Hematopoietic multipotent progenitor cell treated with erythropoietin and hydrocortisone succinate and interleukin-3 and kit ligand, for 8 days (in vitro differentiated cells): ENCODE measurements at regions not wholly inside any gene's neighbourhood (a gene's known extent, or its start where the extent isn't known, plus 50 kb on each side); places are given as distances from the start of the nearest gene placed in this dataset.

Experiments
- DNase-seq: peaks from one replicate; pipeline ENCODE4 v3.0.0-alpha.2; 2015

DNA sequence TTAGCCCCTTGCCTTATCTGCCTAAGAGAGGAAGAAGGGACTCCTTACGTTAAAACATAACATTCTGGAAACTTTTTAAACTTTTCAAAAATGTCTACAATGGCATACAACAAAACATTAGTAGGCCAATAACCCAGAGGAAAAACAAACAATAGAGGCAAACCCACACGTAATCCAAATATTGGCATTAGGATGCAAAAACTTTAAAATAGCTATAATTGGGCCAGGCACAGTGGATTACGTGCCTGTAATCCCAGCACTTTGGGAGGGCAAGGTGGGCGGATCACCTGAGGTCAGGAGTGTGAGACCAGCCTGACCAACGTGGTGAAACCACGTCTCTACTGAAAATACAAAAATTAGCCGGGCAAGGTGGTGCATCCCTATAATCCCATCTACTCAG lies 134.9 kb downstream of the AQP9 start:
- no peak for DNase-seq

GRCh38 chr15:58274885-58275284 lies 136.7 kb downstream of the AQP9 start:
- no peak for DNase-seq

- DNase-seq = no peak
These were observed 137.6 kb downstream of the AQP9 start for GRCh38 chr15:58275785-58276184.

DNA sequence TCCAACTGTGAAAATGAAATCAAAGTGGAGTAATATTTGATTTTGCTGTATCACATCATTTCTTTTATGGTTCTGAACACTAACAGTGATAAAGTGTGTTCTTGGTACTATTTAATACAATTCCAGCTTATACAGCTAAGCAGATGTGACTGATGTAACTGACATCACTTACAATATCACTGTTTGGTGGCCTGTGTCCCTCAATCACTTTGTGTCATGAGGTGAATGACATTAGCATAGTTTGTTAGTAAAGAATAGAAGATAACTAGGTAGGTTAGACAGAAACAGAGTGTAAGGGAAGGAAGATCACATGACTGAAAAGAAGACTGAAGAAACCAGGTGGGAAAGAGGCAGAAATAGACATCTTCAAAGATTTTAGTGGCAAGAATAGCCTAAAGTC lies 138.7 kb downstream of the AQP9 start:
- DNase-seq = no peak

DNA sequence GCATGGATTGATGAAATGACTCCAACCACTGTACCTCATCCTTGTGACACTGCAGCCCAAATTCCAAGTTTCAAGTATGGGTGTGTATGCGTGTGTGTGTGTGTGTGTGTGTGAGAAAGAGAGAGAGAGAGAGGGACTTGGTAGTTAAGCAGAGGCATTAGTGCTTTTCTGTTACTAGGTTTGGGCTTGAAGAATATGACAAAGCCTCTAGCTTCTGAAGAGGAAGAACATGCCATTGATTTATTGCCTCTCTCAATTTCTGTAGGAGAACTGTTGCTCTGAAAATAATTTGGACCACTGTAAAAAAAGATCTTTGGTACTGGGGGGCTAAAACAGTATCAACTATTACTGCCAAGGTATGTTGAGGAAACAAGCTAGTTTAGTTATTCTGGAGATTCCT lies 139.2 kb downstream of the AQP9 start:
- no peak for DNase-seq

DNA sequence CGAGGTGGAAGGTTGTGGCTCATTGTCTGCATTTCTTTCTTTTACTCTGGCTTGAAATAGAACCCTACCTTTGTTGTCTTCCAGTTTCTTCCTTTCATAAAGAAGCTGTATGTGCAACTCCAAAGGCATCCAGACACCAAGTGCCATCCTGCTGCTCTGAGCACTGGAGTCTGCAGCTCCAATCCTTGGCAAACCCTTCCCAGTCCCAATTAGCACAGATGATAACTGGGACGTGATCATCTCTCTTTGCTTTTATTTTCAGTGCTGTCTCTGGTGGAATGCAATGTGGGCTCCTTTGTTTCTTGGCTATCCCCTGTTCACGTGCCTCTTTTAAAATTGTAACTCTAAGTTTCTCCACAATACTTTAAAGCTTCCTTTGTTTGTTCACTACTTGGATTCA lies 140.9 kb downstream of the AQP9 start:
- no peak for DNase-seq

GRCh38 chr15:58279654-58280053 lies 141.5 kb downstream of the AQP9 start:
- DNase-seq = no peak

DNA sequence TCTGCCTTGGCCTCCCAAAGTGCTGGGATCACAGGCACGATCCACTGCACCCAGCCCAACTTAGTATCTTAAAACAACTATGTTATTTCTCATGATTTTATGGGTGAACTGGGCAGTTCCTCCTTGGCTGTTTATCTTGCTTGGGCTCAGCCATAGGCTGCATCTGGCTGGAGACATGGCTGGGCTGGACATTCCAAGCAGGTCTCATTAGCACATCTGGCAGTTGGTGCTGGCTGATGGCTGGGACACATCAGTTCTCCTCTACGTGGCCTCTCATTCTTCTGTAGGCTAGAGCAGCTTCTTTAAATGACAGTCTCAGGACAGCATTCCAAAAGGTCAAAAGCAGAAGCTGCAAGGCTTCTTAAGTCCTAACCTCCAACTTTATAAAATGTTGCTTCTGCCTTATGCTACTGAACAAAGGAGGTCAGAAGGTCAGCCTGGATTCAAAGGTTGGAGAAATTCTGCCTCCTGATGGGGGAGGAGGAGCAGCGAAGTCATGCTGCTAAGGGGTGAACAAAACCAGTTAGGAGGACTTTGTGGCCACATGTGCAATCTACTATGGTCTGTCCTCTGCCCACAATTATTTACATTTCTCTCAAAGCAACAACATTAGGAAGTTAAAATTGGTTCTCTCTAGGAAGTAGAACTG lies 144.0 kb downstream of the AQP9 start:
- no peak for DNase-seq

GRCh38 chr15:58283302-58283701 lies 145.1 kb downstream of the AQP9 start:
- DNase-seq = no peak

DNA sequence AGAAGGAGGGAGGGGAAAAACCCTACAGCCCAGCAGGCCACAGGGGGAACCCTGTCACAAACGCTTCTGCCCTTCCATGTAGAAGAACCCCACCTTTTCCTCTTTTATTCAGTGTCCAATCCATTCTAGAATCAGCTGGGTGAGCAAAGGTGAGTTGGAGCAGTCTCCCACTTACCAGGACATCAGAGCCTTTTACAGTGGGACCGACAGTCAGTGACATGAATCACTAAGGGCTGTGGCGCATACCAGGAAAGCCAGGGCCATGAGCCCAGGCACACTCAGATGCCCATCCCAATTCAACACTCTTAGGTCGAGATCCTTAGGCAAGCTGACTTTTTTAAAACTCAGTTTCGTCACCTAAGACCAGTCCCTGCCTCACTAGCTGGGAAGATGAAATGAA lies 146.1 kb downstream of the AQP9 start:
- no peak for DNase-seq

GRCh38 chr15:58285212-58285920 lies 146.4 kb upstream of the LIPC start:
- DNase-seq = no peak

- DNase-seq = no peak
These were observed 145.9 kb upstream of the LIPC start for GRCh38 chr15:58285921-58286278.

- no peak for DNase-seq
These were observed 145.3 kb upstream of the LIPC start for GRCh38 chr15:58286523-58286922.

GRCh38 chr15:58287891-58288290 lies 143.9 kb upstream of the LIPC start:
- DNase-seq = no peak

- no peak for DNase-seq
These were observed 143.2 kb upstream of the LIPC start for GRCh38 chr15:58288592-58288991.

DNA sequence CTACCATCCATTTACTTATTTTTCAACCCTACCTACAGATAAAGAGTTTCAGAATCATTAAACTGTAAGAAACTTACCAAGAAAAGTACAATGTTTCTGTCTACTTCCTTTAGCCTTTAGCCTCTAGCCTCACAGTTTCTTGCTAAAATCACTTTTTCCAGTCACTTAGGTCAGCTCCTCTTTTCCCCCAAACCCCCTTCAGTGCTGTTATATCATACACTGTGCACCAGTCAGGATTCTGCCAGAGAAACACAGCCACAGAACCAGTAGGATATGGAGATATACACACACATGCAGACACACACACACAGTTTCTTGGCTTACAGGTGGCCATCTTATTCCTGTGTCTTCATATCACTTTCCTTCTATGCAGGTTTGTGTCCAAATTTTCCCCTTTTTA lies 139.9 kb upstream of the LIPC start:
- DNase-seq = no peak

DNA sequence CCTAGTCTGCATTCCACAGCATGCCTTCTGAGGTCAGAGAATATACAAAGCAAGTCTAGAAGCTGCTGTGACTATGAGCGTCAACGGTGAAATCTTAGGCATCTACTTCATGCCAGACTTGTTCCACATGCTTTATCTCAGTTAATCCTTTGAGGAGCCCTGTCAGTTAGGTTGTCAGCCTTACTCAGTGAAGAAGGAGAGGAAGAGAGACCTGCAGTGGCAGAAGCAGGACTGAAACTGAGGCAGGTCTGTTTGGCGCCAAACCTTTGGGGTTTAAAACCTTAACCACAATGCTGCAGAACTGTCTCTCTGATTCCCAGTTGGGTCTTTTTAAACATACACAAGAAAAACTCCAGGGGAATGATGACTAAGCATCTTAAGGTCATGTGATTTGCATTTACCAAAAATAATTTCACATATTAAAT lies 139.0 kb upstream of the LIPC start:
- no peak for DNase-seq

- DNase-seq = no peak
These were observed 137.9 kb upstream of the LIPC start for GRCh38 chr15:58293622-58294550.

- DNase-seq = no peak
These were observed 137.0 kb upstream of the LIPC start for GRCh38 chr15:58294681-58295254.

DNA sequence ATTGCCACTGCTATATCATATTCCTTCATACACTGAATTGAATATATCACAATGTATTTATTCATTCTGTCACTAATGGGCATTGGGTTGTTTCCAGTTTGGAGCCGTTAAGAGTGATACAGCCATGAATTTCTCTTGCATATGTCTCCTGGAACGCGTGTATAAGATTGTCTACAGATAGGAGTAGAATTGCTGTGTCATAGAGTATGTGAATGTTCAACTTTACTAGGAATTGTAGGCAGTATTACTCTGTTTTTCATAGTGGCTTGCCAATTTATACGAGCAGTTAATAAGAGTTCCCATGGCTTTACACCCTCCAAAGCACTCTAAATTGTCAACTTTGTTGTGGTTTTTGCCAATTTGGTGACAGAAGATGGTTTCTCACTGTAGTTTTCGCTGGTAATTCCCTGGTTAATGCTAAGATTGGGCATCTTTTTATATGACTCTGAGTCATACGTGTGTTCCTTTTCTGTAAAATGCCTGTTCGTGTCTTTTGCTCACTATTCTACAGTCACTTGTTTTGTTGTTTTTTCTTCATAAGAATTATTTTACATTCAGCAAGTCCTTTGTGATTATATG lies 136.1 kb upstream of the LIPC start:
- no peak for DNase-seq

DNA sequence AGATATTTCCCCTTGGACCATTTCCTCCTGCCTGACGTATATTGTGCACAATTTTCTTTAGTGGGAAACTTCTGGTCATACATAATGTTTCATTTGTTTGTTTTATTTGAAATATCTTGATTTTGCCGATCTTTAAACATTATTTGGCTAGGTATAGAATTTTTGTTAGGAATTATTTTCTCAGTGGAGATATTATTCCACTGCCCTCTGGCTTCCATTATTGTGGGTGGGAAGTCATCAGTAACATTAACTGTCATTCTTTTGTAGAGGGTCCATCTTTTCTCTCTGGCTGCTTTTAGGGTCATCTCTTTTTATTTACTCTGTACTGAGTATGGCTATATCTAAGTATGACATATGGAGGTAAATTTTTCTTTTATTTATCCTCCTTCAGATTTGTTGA lies 135.5 kb upstream of the LIPC start:
- no peak for DNase-seq

GRCh38 chr15:58297639-58298038 lies 134.2 kb upstream of the LIPC start:
- no peak for DNase-seq
